HL-60 (cell line): ENCODE measurements at regions not wholly inside any gene's neighbourhood (a gene's known extent, or its start where the extent isn't known, plus 50 kb on each side); places are given as distances from the start of the nearest gene placed in this dataset.
"Not testable (repeated sequence)": the region's sequence is repeated elsewhere in the genome, so short reads cannot be mapped to it uniquely, and the experiment has no call there.

Source experiments
- DNase-seq, 2 experiments: peaks; one replicate each; pipeline ENCODE4 v3.0.0-alpha.2; 2010 to 2020; ENCODE audit warnings: low read depth in 1 of 2, low spot score in 1 of 2
- H3K27ac ChIP-seq: fragments of 250-450 bp; sonication (Bioruptor Pico); replicated peaks from 2 replicates; pipeline ENCODE4 v1.5.1; 2020; ENCODE audit warnings: mild to moderate bottlenecking, moderate library complexity
- H3K27me3 ChIP-seq: fragments of 250-450 bp; sonication (Bioruptor Pico); 2 replicates; pipeline ENCODE4 v1.5.1; 2021; ENCODE audit warnings: mild to moderate bottlenecking, moderate library complexity; ENCODE audit not compliant: insufficient read depth, poor library complexity, severe bottlenecking
- H3K4me3 ChIP-seq: replicated peaks from 2 replicates; pipeline ENCODE4 v1.5.1; 2011; ENCODE audit warnings: mild to moderate bottlenecking, control low read depth, low read length; ENCODE audit not compliant: insufficient read depth
- CTCF ChIP-seq: IDR thresholded peaks from one replicate; pipeline ENCODE4 v1.5.1; 2011; ENCODE audit warnings: low read length, control low read depth, inconsistent platforms; ENCODE audit not compliant: insufficient read depth
- GABPA ChIP-seq: IDR thresholded peaks from 2 replicates; pipeline ENCODE4 v1.6.1; 2012; ENCODE audit warnings: low read depth
- POLR2AphosphoS5 ChIP-seq: IDR thresholded peaks from 2 replicates; pipeline ENCODE4 v1.6.1; 2012; ENCODE audit warnings: low read depth
- REST ChIP-seq: IDR thresholded peaks from 2 replicates; pipeline ENCODE4 v1.6.1; 2012; ENCODE audit warnings: low read depth; ENCODE audit not compliant: insufficient replicate concordance
- SPI1 ChIP-seq: IDR thresholded peaks from 2 replicates; pipeline ENCODE4 v1.6.1; 2012; ENCODE audit warnings: low read depth, mild to moderate bottlenecking, borderline replicate concordance

- no peak for DNase-seq
- Histone ChIP-seq H3K27ac (no peak overlapping the region), H3K4me3 (no peak overlapping the region), H3K27me3 (no peaks in the 10 kb centered on the region)
- TF ChIP-seq SPI1 (no peak), CTCF (no peak), REST (no peak), POLR2AphosphoS5 (no peak), GABPA (no peak)
These were observed 246.0 kb upstream of the ARHGAP42 start for GRCh38 chr11:100441086-100441485.

GRCh38 chr11:100442017-100442416 is 245.1 kb upstream of the ARHGAP42 start:
- Histone ChIP-seq H3K27me3 (no peaks in the 10 kb centered on the region), H3K4me3 (no peak overlapping the region), H3K27ac (no peak overlapping the region)
- DNase-seq, result no peak
- TF ChIP-seq GABPA, result no peak
- TF ChIP-seq REST, result no peak
- no peak for TF ChIP-seq CTCF
- no peak for TF ChIP-seq SPI1
- TF ChIP-seq POLR2AphosphoS5, result no peak

- no peak overlapping the region for H3K4me3 ChIP-seq
- no peak for DNase-seq
- H3K27me3 ChIP-seq, result no peaks in the 10 kb centered on the region
- H3K27ac ChIP-seq, result no peak overlapping the region
- TF ChIP-seq CTCF (no peak), POLR2AphosphoS5 (no peak), SPI1 (no peak), REST (no peak), GABPA (no peak)
These were observed 241.8 kb upstream of the ARHGAP42 start for GRCh38 chr11:100445231-100445735.

GRCh38 chr11:100451801-100452460 is 235.2 kb upstream of the ARHGAP42 start:
- H3K27me3 ChIP-seq, H3K27ac ChIP-seq, DNase-seq, H3K4me3 ChIP-seq: not testable (repeated sequence)
